Endothelial cell (in vitro differentiated cells): ENCODE measurements at regions not wholly inside any gene's neighbourhood (a gene's known extent, or its start where the extent isn't known, plus 50 kb on each side); places are given as distances from the start of the nearest gene placed in this dataset.

Experiments used
- DNase-seq: peaks from one replicate; pipeline ENCODE4 v3.0.0; 2021; ENCODE audit warnings: low spot score
- H3K27ac Mint-ChIP-seq: one replicate; pipeline ENCODE4 v1.8.0; 2021; ENCODE audit warnings: mixed read lengths, inconsistent platforms; ENCODE audit not compliant: unreplicated experiment
- H3K27me3 Mint-ChIP-seq: one replicate; pipeline ENCODE4 v1.8.0; 2021; ENCODE audit warnings: mild to moderate bottlenecking, moderate library complexity, mixed read lengths, inconsistent platforms; ENCODE audit not compliant: unreplicated experiment
- H3K36me3 Mint-ChIP-seq: one replicate; pipeline ENCODE4 v1.8.0; 2021; ENCODE audit warnings: mild to moderate bottlenecking, low read depth, mixed read lengths, inconsistent platforms; ENCODE audit not compliant: unreplicated experiment
- H3K4me1 Mint-ChIP-seq: one replicate; pipeline ENCODE4 v1.8.0; 2021; ENCODE audit warnings: mild to moderate bottlenecking, mixed read lengths, inconsistent platforms; ENCODE audit not compliant: unreplicated experiment
- H3K4me3 Mint-ChIP-seq: one replicate; pipeline ENCODE4 v1.8.0; 2021; ENCODE audit warnings: mild to moderate bottlenecking, mixed read lengths, inconsistent platforms; ENCODE audit not compliant: unreplicated experiment
- H3K9me3 Mint-ChIP-seq: one replicate; pipeline ENCODE4 v1.8.0; 2021; ENCODE audit warnings: mixed read lengths, inconsistent platforms; ENCODE audit not compliant: unreplicated experiment
- TF ChIP-seq, protein P1 (sequence below): fragments of 200-600 bp; sonication (generic); IDR thresholded peaks from one replicate; pipeline ENCODE4 v1.5.0; 2021; ENCODE audit warnings: antibody characterized with exemption; ENCODE audit not compliant: unreplicated experiment

DNA sequence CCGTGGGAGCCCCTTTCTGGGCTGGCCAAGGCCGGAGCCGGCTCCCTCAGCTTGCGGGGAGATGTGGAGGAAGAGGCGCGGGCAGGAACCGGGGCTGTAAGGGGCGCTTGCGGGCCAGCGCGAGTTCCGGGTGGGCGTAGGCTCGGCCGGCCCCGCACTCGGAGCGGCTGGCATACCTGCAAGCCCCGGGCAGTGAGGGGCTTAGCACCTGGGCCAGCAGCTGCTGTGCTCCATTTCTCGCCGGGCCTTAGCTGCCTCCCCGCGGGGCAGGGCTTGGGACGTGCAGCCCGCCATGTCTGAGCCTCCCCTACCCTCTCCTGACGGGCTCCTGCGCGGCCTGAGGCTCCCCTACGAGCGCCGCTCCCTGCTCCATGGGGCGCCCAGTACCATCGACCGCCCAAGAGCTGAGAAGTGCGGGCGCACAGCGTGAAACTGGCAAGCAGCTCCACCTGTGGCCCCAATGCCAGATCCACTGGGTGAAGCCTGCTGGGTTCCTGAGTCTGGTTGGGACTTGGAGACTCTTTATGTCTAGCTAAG is 82.8 kb upstream of the E2F3 start:
- no peaks in the 10 kb centered on the region for H3K27me3 Mint-ChIP-seq
- H3K27ac Mint-ChIP-seq: no peak overlapping the region
- no peak overlapping the region for H3K4me3 Mint-ChIP-seq
- no peaks in the 10 kb centered on the region for H3K9me3 Mint-ChIP-seq
- TF ChIP-seq, protein P1, sequence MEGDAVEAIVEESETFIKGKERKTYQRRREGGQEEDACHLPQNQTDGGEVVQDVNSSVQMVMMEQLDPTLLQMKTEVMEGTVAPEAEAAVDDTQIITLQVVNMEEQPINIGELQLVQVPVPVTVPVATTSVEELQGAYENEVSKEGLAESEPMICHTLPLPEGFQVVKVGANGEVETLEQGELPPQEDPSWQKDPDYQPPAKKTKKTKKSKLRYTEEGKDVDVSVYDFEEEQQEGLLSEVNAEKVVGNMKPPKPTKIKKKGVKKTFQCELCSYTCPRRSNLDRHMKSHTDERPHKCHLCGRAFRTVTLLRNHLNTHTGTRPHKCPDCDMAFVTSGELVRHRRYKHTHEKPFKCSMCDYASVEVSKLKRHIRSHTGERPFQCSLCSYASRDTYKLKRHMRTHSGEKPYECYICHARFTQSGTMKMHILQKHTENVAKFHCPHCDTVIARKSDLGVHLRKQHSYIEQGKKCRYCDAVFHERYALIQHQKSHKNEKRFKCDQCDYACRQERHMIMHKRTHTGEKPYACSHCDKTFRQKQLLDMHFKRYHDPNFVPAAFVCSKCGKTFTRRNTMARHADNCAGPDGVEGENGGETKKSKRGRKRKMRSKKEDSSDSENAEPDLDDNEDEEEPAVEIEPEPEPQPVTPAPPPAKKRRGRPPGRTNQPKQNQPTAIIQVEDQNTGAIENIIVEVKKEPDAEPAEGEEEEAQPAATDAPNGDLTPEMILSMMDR: no peak
- no peak for DNase-seq
- H3K4me1 Mint-ChIP-seq: no peaks in the 10 kb centered on the region
- no peaks in the 10 kb centered on the region for H3K36me3 Mint-ChIP-seq

DNA sequence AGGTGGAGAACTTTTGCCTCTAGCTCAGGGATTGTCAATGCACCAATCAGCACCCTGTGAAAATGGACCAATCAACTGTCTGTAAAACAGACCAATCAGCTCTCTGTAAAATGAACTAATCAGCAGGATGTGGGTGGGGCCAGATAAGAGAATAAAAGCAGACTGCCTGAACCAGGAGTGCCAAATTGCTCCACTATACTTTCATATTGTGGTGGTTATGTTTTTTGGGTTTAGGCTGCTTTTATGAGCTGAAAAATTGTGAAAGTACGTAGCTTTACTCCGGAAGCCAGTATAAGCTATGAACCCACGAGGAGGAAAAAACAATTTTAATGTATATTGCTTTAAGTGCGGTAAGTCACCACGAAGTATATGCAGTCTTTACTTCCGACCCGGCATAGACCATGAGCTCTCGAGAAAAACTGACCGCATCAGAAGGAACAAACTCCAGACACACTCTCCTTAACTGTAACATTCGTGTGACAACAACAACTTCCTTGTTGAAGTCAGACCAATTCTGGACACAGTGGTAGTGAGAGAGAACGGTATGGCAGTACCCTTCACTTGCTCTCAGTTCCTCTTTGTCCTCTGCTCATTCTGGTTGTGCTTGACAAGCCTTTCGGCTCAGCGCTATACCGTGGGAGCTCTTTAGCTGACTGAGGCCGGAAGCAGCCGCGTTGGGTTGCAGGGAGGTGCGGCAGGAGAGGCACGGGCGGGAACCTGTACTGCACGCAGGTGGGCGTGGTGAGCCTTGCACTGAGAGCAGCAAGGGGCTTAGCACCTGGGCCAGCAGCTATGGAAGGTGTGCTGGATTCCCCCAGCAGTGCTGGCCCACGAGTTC is 81.9 kb upstream of the E2F3 start:
- Mint-ChIP-seq H3K27ac (no peak overlapping the region), H3K4me1 (no peaks in the 10 kb centered on the region), H3K9me3 (no peaks in the 10 kb centered on the region), H3K27me3 (no peaks in the 10 kb centered on the region), H3K4me3 (no peak overlapping the region), H3K36me3 (no peaks in the 10 kb centered on the region)
- TF ChIP-seq, protein P1: no peak
- no peak for DNase-seq

DNA sequence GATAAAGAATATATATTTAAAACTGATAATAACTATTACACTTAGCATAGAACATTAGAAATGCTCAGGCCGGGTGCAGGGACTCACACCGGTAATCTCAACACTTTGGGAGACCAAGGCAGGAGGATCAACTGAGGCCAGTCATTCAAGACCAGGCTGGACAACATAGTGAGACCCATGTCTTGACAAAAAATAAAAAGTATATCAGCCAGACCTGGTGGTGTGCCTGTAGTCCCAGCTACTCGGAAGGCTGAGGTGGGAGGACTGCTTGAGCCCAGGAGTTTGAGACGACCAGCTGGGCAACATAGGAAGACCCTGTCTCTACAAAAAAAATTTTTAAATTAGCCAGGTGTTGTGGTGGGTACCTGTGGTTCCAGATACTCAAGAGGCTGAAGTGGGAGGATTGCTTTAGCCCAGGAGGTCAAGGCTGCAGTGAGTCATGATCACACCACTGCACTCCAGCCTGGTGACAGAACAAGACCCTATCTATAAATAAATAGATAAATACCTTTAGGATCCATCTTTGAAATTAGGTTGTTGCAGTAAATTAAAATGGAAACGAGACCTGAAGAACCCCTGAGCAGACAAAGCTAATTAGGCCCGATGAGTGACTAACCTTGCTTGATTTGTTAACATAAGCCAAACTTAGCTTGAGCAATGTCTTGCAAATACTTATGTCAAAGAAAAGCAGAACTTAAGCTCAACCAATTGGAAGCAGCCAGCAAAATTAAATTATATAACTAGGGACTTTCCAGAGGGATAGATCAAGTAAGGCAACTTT is 75.8 kb upstream of the E2F3 start:
- H3K36me3 Mint-ChIP-seq: no peaks in the 10 kb centered on the region
- no peak overlapping the region for H3K4me3 Mint-ChIP-seq
- H3K27ac Mint-ChIP-seq: no peak overlapping the region
- H3K9me3 Mint-ChIP-seq: no peaks in the 10 kb centered on the region
- no peak for DNase-seq
- TF ChIP-seq, protein P1: no peak
- H3K4me1 Mint-ChIP-seq: peaks cover 10% of the 10 kb centered on the region
- peaks cover 1% of the 10 kb centered on the region for H3K27me3 Mint-ChIP-seq

DNA sequence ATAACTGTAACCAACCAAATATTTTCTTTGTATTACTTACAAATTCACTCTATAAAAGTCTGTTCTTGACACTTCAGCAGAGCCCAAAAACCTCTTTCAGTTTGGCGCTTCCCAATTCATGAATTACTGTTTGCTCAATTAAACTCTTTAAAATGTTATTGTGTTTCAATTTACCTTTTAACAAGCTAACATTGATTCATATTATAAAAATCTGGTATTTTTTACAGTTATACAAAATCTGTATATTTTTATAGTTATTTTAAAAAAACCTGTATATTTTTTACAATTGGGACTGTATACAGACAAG is 75.3 kb upstream of the E2F3 start:
- TF ChIP-seq, protein P1: no peak
- no peaks in the 10 kb centered on the region for H3K36me3 Mint-ChIP-seq
- peaks cover 10% of the 10 kb centered on the region for H3K4me1 Mint-ChIP-seq
- peaks cover 1% of the 10 kb centered on the region for H3K27me3 Mint-ChIP-seq
- no peaks in the 10 kb centered on the region for H3K9me3 Mint-ChIP-seq
- no peak overlapping the region for H3K4me3 Mint-ChIP-seq
- no peak for DNase-seq
- no peak overlapping the region for H3K27ac Mint-ChIP-seq

DNA sequence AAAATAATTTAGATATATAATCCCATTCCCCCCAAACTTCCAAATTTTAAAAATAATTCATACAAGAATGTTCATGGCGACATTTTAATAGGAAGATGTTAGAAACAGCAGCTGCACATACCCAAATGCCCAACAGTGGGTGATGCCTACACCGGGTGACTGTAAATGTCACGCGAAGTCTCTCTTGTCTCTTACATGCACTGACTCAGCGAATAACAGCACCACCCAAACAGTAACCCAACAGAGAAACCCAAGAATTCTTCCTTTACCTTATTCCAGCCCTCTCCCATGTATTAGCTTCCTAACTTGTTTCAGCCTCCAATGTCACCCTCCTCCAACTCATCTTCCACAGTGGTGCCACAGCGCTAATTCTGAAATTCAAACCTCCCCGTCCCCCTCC is 74.5 kb upstream of the E2F3 start:
- Mint-ChIP-seq H3K27me3 (peaks cover 1% of the 10 kb centered on the region), H3K36me3 (no peaks in the 10 kb centered on the region), H3K4me3 (no peak overlapping the region), H3K27ac (no peak overlapping the region), H3K9me3 (no peaks in the 10 kb centered on the region), H3K4me1 (peaks cover 10% of the 10 kb centered on the region)
- DNase-seq: no peak
- TF ChIP-seq, protein P1: no peak
